Lung (tissue), 11 donors: ENCODE measurements at regions not wholly inside any gene's neighbourhood (a gene's known extent, or its start where the extent isn't known, plus 50 kb on each side); places are given as distances from the start of the nearest gene placed in this dataset.

ENCODE experiments used
- ATAC-seq: fragments of 200-7000 bp; cut with Tn5 transposase; one replicate; pipeline ENCODE4 v1.9.1; 2020; ENCODE audit warnings: moderate number of reproducible peaks; ENCODE audit not compliant: insufficient read depth, low FRiP score
- DNase-seq, 3 donors: peaks; one replicate each; pipeline ENCODE4 v3.0.0-alpha.2; 2013 to 2017
- H3K27ac ChIP-seq, 2 donors: one replicate each; pipeline ENCODE4 v1.5.1; 2013; ENCODE audit warnings: mild to moderate bottlenecking in 2 of 2, moderate library complexity in 2 of 2, control low read depth in 1 of 2, inconsistent platforms in 1 of 2, low read depth in 1 of 2, low read length in 1 of 2
- H3K27me3 ChIP-seq, 3 donors: one replicate each; pipeline ENCODE4 v1.5.1; 2013; ENCODE audit warnings: low read length in 2 of 3; ENCODE audit not compliant: control insufficient read depth in 3 of 3, insufficient read depth in 3 of 3
- H3K36me3 ChIP-seq, 4 donors: one replicate each; pipeline ENCODE4 v1.5.1; 2013; ENCODE audit warnings: low read length in 4 of 4, mild to moderate bottlenecking in 1 of 4, moderate library complexity in 1 of 4; ENCODE audit not compliant: control insufficient read depth in 4 of 4, insufficient read depth in 4 of 4
- H3K4me1 ChIP-seq, 5 donors: one replicate each; pipeline ENCODE4 v1.5.1; 2013; ENCODE audit warnings: low read length in 5 of 5, mild to moderate bottlenecking in 2 of 5, moderate library complexity in 1 of 5; ENCODE audit not compliant: control insufficient read depth in 5 of 5, insufficient read depth in 5 of 5
- H3K4me3 ChIP-seq: one replicate; pipeline ENCODE4 v1.5.1; 2013; ENCODE audit warnings: mild to moderate bottlenecking, control low read depth, moderate library complexity
- H3K9ac ChIP-seq, 2 donors: one replicate each; pipeline ENCODE4 v1.5.1; 2013; ENCODE audit warnings: low read length in 2 of 2, control low read depth in 1 of 2; ENCODE audit not compliant: insufficient read depth in 1 of 2
- H3K9me3 ChIP-seq, 4 donors: one replicate each; pipeline ENCODE4 v1.5.1; 2013; ENCODE audit warnings: low read length in 3 of 4, mild to moderate bottlenecking in 1 of 4, moderate library complexity in 1 of 4; ENCODE audit not compliant: control insufficient read depth in 4 of 4, insufficient read depth in 3 of 4
- CTCF ChIP-seq: IDR thresholded peaks from 2 replicates; pipeline ENCODE4 v1.5.1; 2012; ENCODE audit warnings: mild to moderate bottlenecking; ENCODE audit errors: control extremely low read depth, extremely low read depth
- WGBS, 2 donors: extraction: QIAGEN DNeasy Blood & Tissue Kit; methylation state at CpG; one replicate each; pipeline ENCODE4 v1.1.7; 2013; 5-methylcytosine and 5-hydroxymethylcytosine counted together
- donor health status: control.
- donor health status: control.
- donor health status: Bipolar disorder and iron deficiency.
- donor health status: healthy.
- donor health status: DM: yes; HTN: yes; CAD: no.

- 91 to 93% methylated on average over 2 of the region's 2 CpGs for WGBS, 2 donors
- H3K4me1 ChIP-seq = no peaks in the 10 kb centered on the region
- no peak overlapping the region for H3K9ac ChIP-seq
- no peaks in the 10 kb centered on the region for H3K36me3 ChIP-seq
- H3K27me3 ChIP-seq = no peaks in the 10 kb centered on the region
- ATAC-seq = no peak
- DNase-seq = no peak
- H3K27ac ChIP-seq = no peak overlapping the region
- TF ChIP-seq CTCF = no peak
- H3K4me3 ChIP-seq = no peak overlapping the region
- H3K9me3 ChIP-seq = peaks cover 0 to 5% (median 1%) of the 10 kb centered on the region in 4 donors
Observed at GRCh38 chr9:118729981-118730380, 639.3 kb downstream of the BRINP1 start.

GRCh38 chr9:118732998-118733397, 636.2 kb downstream of the BRINP1 start:
- Histone ChIP-seq H3K9me3 (peaks cover 0 to 14% (median 6%) of the 10 kb centered on the region in 4 donors), H3K4me3 (no peak overlapping the region), H3K9ac (no peak overlapping the region), H3K27me3 (no peaks in the 10 kb centered on the region), H3K27ac (no peak overlapping the region), H3K4me1 (no peaks in the 10 kb centered on the region), H3K36me3 (no peaks in the 10 kb centered on the region)
- ATAC-seq (no peak), DNase-seq (no peak)
- 85 to 89% methylated on average over 1 of the region's 1 CpG for WGBS, 2 donors
- TF ChIP-seq CTCF = no peak

DNA sequence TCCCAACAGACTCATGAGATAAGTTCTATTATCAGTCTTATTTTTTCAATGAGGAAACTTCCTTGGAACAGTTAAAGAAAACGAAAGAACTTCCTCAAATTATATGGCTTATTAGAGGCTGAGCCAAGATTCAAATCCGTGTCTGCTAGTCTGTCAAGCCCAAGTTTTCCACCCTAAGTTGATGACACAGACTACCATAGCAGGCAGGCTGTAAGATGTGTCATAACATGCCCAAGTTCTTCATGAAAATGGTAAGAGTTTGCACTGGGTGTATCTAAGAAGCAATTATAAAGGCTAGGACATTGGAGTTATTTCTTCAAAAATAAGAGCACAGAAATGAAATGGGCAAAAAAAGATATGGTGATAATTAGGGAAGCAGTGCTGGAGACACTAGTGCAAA, 634.5 kb downstream of the BRINP1 start:
- WGBS, 2 donors = 52 to 65% methylated on average over 2 of the region's 2 CpGs
- H3K4me3 ChIP-seq = no peak overlapping the region
- no peaks in the 10 kb centered on the region for H3K27me3 ChIP-seq
- DNase-seq = no peak
- no peak for TF ChIP-seq CTCF
- peaks cover 0 to 12% (median 5%) of the 10 kb centered on the region in 4 donors for H3K9me3 ChIP-seq
- ATAC-seq = no peak
- no peaks in the 10 kb centered on the region for H3K4me1 ChIP-seq
- H3K9ac ChIP-seq = no peak overlapping the region
- H3K27ac ChIP-seq = no peak overlapping the region
- no peaks in the 10 kb centered on the region for H3K36me3 ChIP-seq

DNA sequence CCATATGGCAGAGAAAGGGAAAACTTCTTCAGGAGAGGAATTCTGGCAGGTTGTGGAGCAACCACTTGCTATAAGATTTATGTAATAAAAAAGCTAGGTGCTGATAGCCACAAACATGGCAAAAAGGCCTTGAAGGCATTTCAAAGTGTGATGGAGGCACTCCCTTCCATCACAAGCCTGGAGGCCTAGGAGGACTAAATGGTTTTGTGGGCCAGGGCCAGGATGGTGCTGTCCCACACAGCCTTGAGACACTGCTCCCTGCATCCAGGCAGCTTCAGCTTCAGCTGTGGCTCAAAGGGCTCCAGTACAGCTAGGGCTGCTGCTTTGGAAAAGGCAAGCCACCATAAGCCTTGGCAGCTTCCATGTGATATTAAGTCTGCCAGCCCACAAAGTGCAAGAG, 632.8 kb downstream of the BRINP1 start:
- Histone ChIP-seq H3K36me3 (no peaks in the 10 kb centered on the region), H3K9ac (no peak overlapping the region), H3K4me1 (no peaks in the 10 kb centered on the region), H3K4me3 (no peak overlapping the region), H3K9me3 (peaks cover 0 to 13% (median 6%) of the 10 kb centered on the region in 4 donors), H3K27me3 (no peaks in the 10 kb centered on the region), H3K27ac (no peak overlapping the region)
- DNase-seq = no peak
- no peak for ATAC-seq
- no peak for TF ChIP-seq CTCF
